Ovary (tissue), 3 donors: ENCODE measurements at regions not wholly inside any gene's neighbourhood (a gene's known extent, or its start where the extent isn't known, plus 50 kb on each side); places are given as distances from the start of the nearest gene placed in this dataset.

ENCODE experiments used
- CTCF ChIP-seq, 3 donors: fragments of 450-650 bp in 2 of 3; fragments of 200-600 bp in 1 of 3; IDR thresholded peaks; one replicate each; pipeline versions ENCODE4 v1.5.1 to v1.8.0; 2016 to 2022; ENCODE audit warnings: antibody characterized with exemption in 3 of 3, mild to moderate bottlenecking in 1 of 3
- EP300 ChIP-seq: sonication (generic); formaldehyde crosslinking; IDR thresholded peaks from one replicate; pipeline ENCODE4 v1.6.1; 2017; ENCODE audit warnings: antibody characterized with exemption
- POLR2A ChIP-seq: fragments of 450-650 bp; IDR thresholded peaks from one replicate; pipeline ENCODE4 v1.6.1; 2017; ENCODE audit warnings: antibody characterized with exemption, mild to moderate bottlenecking, moderate library complexity
- donor health status: DM: no; HTN: no; CAD: no.

- TF ChIP-seq CTCF (IDR thresholded peaks at IDR 0.05) (no peak), EP300 (no peak), POLR2A (no peak)
Observed at GRCh38 chr2:62347563-62348270, 151.8 kb downstream of the B3GNT2 start.
